GM18502 (cell line): ENCODE measurements at regions not wholly inside any gene's neighbourhood (a gene's known extent, or its start where the extent isn't known, plus 50 kb on each side); places are given as distances from the start of the nearest gene placed in this dataset.
A peak's percentile ranks its signal among the peaks of the same experiment; 100 is the strongest.

Source experiments
- ATAC-seq: cut with Tn5 transposase; IDR thresholded peaks from one replicate; pipeline ENCODE4 v1.9.1; 2021; ENCODE audit warnings: mild to moderate bottlenecking; ENCODE audit not compliant: unreplicated experiment, poor library complexity

- no peak for ATAC-seq
Observed at GRCh38 chr2:58842501-58843155, 601.5 kb upstream of the FANCL start.

- no peak for ATAC-seq
Observed at GRCh38 chr2:58834404-58834803, 593.3 kb upstream of the FANCL start.

DNA sequence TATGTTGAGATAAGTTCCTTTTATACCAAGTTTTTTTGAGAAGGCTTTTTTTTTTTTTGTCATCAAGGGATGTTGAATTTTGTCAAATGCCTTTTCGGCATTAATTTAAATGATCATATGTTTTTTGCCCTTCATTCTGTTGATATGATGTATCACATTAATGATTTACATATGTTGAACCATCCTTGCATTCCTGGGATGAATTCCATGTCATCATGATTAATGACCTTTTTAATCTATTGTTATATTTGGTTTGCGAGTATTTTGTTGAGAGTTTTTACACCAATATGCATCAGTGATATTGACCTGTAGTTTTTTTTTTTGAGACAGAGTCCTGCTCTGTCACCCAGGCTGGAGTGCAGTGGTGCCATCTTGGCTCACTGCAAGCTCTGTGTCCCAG lies 585.7 kb upstream of the FANCL start:
- no peak for ATAC-seq

- ATAC-seq: no peak
Observed at GRCh38 chr2:58812771-58813344, 571.7 kb upstream of the FANCL start.

DNA sequence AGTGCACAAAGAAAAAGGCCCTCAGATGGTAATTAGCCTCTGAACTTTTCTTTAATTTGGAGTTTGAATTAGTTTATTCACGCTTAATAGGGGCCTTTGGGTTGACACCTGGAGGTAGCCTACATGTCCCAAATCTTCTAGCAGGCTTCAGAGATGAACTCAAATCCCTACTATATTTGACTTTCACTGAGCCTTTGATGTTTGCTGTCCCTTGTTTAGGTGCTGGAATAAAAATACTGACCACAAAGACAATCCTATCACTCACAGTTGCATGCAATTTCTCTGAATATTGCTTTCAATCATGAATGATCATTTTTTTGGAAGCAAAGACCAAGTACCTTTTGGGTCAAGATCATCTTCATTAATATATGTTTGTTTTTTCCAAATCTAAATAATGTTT lies 564.0 kb upstream of the FANCL start:
- ATAC-seq: no peak

DNA sequence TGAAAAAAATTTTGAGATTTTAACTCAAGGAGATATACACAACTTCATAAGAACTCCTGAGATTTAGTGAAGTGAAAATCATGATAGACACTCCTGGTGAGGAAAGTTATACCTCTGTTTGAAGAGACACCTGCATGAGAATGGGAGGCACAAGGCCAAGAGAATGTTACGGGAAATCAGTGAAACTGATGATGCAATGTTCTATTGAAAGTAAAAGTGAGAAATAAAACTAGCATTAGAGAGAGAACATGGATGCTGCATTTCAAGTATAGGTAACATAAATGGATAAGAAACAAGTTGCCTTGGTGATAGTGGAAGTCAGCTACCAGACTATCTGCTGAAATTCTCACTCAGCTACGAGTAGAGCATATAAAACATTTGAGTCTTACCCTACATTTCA lies 562.1 kb upstream of the FANCL start:
- no peak for ATAC-seq

- ATAC-seq: no peak
Observed at GRCh38 chr2:58800881-58801280, 559.8 kb upstream of the FANCL start.

GRCh38 chr2:58798676-58799208 lies 557.6 kb upstream of the FANCL start:
- ATAC-seq: no peak

DNA sequence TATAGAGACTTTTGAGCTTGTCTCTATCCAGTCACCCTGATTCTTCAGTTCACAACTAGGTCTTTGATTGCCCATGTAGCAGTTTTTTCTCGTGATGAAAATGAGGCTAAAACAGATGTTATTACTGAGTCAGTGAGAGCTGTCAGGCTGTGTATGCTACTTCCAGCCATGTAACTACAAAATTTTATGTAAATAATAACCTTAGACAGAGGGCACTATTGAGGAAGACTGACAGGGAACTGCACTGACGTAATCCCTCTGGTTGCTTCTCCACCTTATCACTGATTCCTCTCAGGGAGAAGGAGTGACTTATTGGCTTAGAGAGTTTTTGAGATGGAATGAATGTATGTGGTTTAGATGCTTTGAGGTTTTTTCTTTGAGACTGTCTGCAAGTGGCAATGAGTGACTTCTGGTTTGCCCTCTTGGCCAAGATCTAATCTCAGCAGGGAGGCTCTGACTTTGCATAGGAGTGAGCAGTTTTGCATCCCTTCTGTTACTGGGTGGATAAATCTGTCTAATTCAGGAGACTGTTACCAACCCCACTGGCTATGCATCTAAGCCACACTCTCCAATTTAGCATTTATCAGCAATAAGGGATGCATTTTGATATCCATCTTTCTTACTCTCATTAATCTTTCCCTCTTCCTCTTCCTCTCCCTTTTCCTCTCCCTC lies 555.2 kb upstream of the FANCL start:
- no peak for ATAC-seq

GRCh38 chr2:58794916-58795315 lies 553.8 kb upstream of the FANCL start:
- no peak for ATAC-seq

- ATAC-seq: no peak
Observed at GRCh38 chr2:58794103-58794502, 553.0 kb upstream of the FANCL start.

DNA sequence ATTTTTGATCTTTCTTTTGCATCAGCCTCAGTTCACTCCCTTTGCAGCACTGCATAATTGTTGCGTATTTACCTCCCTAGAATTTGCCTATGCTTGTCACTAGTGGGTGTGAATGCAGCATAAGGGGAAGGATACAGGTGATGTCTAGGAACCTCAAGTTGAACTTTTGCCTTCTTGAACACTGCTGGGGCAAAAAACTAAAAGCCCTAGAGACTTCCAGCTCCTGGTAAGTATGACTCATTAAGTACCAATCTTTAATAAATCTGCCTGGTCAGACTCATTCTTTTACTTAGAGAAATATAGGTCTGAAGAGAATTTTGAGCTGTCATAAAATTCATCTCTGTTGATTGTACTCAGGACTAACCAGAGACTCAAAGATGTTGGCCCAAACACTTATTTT lies 547.3 kb upstream of the FANCL start:
- ATAC-seq: peak; percentile 50

DNA sequence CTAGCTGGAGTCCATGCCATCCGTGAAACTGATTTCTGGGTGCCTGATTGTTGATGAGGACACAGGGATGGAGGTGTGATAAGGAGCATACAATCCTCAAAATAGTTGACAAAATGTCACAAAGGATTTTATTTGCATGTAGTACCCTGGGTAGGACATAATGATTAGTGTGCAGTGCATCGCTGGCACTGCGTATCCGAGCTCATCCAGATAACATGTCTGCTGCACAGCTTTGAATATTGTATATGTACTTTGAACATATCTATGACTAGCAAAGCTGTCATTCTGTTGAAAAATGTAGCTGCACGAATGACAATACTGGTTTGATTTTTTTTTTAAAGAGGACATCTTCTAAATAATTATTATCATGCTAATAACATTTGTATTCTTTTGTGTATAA lies 529.7 kb upstream of the FANCL start:
- ATAC-seq: no peak

GRCh38 chr2:58769864-58770234 lies 528.7 kb upstream of the FANCL start:
- no peak for ATAC-seq

DNA sequence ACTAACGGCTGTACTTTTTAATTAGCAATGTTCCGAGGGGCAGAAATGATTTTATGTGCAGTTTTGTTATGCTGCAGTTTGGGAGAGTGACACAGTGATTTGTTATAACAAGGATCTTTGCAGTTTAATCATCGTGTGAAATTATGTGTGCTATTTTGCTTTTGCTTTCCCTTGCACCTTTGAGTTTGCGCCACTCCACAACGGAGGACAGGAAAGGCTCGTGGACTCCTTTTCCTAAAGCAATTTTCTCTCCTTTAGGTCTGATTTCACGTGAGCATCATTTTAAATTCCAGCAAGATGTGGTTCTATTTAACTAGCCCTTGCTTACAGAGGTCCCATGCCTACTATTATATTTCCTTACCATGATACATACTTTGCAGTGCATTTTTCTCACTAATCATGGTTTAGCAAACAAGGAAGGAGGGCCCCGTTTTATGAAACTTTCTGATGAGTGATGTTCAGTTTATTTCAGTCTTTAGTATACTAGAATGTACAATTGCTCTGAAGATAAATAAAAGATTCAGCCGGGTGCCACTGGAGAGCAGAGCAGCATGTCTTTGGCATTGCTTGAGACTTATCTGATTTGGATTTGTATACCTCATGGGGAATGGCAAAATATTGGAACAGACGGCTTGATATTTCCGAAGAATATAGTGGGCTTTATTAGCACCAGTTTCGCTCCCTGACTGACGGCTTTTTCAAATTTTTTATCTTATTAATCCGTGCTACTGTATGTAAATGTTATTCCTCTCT lies 528.2 kb upstream of the FANCL start:
- ATAC-seq: no peak

- ATAC-seq: no peak
Observed at GRCh38 chr2:58768715-58769080, 527.6 kb upstream of the FANCL start.

DNA sequence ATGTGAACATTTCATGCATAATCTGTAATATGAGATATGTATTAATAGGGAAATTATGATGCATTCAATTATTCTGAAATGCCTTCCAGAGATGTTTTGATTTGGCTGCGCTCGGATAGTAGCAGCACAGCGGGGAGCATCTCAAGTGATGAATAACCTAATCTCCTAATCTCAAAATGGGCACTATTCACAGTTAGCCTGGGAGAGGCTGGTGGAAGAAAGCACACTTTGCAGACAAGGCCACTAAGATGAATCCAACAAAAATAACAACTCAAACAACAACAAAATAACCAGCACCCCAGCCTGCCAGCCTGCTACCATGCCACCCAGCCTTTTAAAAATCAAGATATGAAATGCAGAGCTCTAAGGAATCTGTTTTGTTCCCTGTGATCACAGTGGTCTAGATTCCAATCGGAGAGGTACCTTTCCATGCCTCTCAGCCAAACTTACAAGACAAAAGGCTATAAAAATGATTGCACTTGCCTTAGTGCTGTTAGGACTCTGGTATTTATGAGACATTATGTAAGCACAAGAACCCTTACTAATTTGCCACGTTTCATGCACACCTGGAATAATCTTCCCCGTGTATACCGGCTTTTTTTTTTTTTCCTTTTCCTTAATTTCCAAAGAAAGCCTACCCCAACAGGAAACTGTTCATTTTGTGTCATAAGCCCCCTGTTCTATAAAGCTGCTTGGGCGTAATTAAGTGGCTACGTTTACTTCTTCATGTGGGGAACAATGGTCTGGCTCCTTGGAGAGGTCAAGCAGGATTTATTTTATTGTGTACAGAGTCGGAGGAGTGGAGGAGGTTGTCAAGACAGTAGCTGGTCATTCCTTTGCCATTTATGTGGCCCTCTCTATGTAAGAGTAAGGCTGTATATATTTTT lies 526.9 kb upstream of the FANCL start:
- no peak for ATAC-seq

DNA sequence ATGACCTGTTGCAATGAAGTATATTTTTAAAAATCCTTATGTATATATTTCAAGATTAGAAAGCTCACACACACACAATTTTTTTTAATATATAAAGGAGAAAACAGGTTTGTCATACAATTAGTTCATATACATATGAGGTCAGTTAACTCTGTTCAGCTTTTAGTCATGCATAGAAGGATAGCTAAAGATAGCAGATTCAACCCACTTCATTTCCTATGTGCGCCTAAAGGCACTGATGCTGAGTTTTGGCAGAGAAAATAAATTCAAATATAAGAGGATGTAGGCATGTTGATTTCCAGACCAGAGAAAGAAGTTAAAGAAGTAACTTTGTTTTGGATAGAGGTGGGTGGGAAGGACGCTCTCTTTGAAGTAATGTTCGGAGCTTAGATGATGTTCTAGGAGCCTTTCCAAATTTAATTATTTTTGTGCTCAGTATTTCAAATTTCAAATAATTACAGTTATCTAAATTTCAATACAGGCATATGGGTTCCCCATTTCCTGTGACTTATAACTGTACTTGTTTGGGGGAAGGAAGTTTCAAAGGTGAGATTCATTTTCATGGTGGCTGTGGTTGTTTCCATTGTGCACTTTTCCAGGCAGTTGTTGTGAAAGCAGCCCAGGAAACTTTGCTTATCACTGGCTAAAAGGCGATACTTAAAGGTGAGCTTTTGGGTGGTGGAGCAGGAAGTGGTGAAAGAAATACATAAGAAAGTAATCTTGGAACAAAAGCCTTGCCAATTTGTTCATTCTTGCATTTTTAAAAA lies 523.4 kb upstream of the FANCL start:
- ATAC-seq: no peak

DNA sequence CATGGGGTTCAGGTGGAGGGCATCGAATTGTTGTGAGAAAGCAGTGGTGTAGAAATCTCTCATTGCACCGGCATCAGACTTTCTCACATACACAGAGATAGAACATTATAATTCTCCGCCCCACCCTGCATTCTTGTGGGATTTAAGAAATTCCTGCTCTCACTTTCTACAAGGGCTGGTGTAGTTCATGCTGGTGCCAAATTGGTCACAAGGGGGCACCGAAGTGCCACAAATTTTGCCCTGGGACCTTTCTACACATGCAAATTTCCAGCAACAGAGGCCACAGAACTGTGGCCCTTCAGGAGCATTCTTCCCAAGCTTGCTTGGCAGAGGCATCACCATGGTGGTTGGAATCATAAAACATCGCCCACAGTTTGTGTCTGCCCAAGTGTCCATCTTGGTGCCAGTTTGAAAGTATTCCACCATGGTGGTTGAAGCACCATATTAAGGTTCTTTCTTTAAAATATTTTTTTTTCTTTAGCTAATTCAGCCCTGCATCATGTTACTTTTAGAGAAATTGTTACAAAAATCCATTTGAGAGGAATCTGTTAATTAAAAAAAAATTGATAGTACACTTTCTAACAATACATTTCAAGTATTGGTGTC lies 521.2 kb upstream of the FANCL start:
- peak; percentile 92 for ATAC-seq
